Activated B cell treated with CpG ODN at 0.5 μM for 24 hours (primary cell): ENCODE measurements at regions not wholly inside any gene's neighbourhood (a gene's known extent, or its start where the extent isn't known, plus 50 kb on each side); places are given as distances from the start of the nearest gene placed in this dataset.

ENCODE experiments used
- ATAC-seq: fragments of 200-7000 bp; cut with Tn5 transposase; one replicate; pipeline ENCODE4 v1.10.0; 2021; ENCODE audit warnings: low read depth, mild to moderate bottlenecking, moderate library complexity
- CTCF ChIA-PET: fragments of 350-600 bp; sonication (Branson Sonifier 250); formaldehyde crosslinking; loops from one replicate; lab custom pipeline; 2021; ENCODE audit warnings: antibody characterized with exemption; lab: Charles Lee
- POLR2A ChIA-PET: fragments of 350-600 bp; sonication (Branson Sonifier 250); formaldehyde crosslinking; loops from one replicate; lab custom pipeline; 2021; ENCODE audit warnings: antibody characterized with exemption; lab: Charles Lee
- DNase-seq: peaks from one replicate; pipeline ENCODE4 v3.0.0; 2022
- H3K27ac Mint-ChIP-seq: one replicate; pipeline ENCODE4 v1.8.0; 2020; ENCODE audit warnings: mixed read lengths
- H3K27me3 Mint-ChIP-seq: one replicate; pipeline ENCODE4 v1.8.0; 2021; ENCODE audit warnings: mixed read lengths
- H3K36me3 Mint-ChIP-seq: one replicate; pipeline ENCODE4 v1.8.0; 2021; ENCODE audit warnings: low read depth, mixed read lengths
- H3K4me1 Mint-ChIP-seq: one replicate; pipeline ENCODE4 v1.8.0; 2021; ENCODE audit warnings: mixed read lengths
- H3K4me3 Mint-ChIP-seq: one replicate; pipeline ENCODE4 v1.8.0; 2020; ENCODE audit warnings: mild to moderate bottlenecking, mixed read lengths
- H3K9me3 Mint-ChIP-seq: one replicate; pipeline ENCODE4 v1.8.0; 2020; ENCODE audit warnings: mixed read lengths
- intact Hi-C: fragments of 100-400 bp; cut with micrococcal nuclease; formaldehyde crosslinking; loops from one replicate; pipeline ENCODE4 v1.15.1; 2024
- TF ChIP-seq, protein P1 (sequence below): fragments of 200-600 bp; IDR thresholded peaks from one replicate; pipeline ENCODE4 v1.8.0; 2022; ENCODE audit warnings: antibody characterized with exemption, mild to moderate bottlenecking

DNA sequence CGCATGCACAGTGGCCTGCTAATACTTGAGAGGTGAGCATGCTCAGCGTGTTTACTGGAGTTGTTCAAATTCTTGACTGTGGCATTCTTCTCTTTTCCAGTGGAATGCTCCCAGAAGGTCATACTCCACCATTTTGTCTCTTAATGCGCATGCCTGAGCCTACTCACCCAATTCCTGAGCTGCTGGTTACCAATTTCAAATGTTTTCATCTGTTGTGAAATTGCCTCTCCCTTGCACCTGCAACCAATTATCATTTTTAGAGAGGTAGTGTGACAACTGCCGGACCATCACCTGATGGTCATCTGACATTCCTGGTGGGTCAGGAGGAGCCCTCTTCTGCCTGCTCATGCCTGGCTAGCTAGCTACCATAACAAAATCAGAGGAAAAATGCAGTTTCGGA lies 82.2 kb upstream of the LIFR start:
- intact Hi-C loops = no loop called here
- ChIA-PET POLR2A (no interaction called here), CTCF (no interaction called here)
- TF ChIP-seq, protein P1, sequence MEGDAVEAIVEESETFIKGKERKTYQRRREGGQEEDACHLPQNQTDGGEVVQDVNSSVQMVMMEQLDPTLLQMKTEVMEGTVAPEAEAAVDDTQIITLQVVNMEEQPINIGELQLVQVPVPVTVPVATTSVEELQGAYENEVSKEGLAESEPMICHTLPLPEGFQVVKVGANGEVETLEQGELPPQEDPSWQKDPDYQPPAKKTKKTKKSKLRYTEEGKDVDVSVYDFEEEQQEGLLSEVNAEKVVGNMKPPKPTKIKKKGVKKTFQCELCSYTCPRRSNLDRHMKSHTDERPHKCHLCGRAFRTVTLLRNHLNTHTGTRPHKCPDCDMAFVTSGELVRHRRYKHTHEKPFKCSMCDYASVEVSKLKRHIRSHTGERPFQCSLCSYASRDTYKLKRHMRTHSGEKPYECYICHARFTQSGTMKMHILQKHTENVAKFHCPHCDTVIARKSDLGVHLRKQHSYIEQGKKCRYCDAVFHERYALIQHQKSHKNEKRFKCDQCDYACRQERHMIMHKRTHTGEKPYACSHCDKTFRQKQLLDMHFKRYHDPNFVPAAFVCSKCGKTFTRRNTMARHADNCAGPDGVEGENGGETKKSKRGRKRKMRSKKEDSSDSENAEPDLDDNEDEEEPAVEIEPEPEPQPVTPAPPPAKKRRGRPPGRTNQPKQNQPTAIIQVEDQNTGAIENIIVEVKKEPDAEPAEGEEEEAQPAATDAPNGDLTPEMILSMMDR = no peak
- Mint-ChIP-seq H3K4me3 (no peak overlapping the region), H3K27ac (no peak overlapping the region), H3K36me3 (no peaks in the 10 kb centered on the region), H3K27me3 (peaks cover 11% of the 10 kb centered on the region), H3K9me3 (no peaks in the 10 kb centered on the region), H3K4me1 (no peaks in the 10 kb centered on the region)
- ATAC-seq (no peak), DNase-seq (no peak)

DNA sequence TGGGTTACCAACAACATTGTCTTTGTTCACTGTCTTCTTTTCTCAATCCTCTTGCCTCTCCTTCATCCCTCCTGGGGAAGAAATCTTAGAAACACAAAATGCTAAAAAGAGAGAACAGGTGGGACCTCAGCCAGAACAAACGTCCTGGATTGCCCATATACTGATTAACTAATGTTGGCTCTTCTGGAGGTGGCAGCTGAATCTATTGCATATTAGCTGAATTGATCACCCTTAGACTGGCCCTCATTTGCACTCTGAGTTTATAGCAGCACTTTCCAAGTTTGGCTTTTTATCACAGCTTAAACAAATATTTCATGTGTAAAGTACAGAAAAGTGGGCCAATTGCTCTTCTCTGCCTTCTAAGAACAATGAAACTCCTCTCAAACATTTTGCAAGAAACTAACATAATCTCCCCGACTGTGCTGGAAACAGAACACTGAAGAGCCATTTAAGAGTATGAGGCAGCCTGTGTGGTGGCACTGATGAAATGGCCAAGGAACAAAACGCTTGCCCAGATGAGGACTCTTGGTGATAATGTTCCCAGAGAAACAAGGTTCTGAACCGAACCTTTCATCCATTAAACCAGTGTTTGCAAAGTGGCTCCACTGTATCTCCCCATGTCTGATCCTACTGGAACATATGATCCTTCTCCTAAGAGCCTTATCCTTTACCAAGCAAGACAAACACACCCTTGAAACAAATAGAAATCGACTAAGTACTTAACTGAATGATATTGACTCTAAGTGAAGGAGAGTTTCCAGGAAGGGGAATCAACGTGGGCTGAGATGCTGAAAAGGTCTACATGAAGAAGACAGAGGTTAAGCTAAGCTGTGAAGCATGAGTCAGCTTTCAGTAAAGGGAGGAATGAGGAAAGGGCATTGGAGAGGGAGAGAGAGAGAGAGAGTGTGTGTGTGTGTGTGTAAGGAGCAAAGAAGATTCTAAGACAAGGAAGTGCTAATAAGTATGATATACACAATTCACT lies 83.2 kb upstream of the LIFR start:
- DNase-seq (no peak), ATAC-seq (no peak)
- TF ChIP-seq, protein P1 = no peak
- H3K4me1 Mint-ChIP-seq = no peaks in the 10 kb centered on the region
- CTCF ChIA-PET = no interaction called here
- no peak overlapping the region for H3K4me3 Mint-ChIP-seq
- no peaks in the 10 kb centered on the region for H3K36me3 Mint-ChIP-seq
- no peak overlapping the region for H3K27ac Mint-ChIP-seq
- H3K27me3 Mint-ChIP-seq = peaks cover 11% of the 10 kb centered on the region
- H3K9me3 Mint-ChIP-seq = no peaks in the 10 kb centered on the region
- intact Hi-C loops = no loop called here
- POLR2A ChIA-PET = no interaction called here

DNA sequence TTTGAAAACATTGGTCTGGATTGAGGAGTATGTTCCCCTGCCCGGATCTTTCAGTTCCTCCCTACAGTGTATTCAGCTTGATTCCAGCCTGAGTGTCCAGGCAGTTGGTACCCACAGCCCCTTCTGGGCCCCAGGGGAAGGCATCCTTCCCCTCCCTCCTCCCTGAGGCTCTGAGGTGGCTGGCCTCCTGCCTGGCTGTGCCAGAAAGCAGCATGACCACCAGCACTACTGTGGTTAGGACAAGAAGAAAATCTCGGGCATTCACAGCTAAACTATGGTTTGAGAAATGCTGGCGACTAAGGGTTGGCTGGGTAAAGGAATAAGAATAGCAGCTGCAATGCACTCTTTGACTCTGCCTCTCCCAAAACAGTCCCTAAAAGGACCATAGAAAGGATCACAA lies 84.6 kb upstream of the LIFR start:
- H3K27ac Mint-ChIP-seq = no peak overlapping the region
- no peaks in the 10 kb centered on the region for H3K9me3 Mint-ChIP-seq
- H3K27me3 Mint-ChIP-seq = peaks cover 11% of the 10 kb centered on the region
- ATAC-seq (no peak), DNase-seq (no peak)
- H3K4me1 Mint-ChIP-seq = no peaks in the 10 kb centered on the region
- intact Hi-C loops = no loop called here
- CTCF ChIA-PET = no interaction called here
- no peaks in the 10 kb centered on the region for H3K36me3 Mint-ChIP-seq
- H3K4me3 Mint-ChIP-seq = no peak overlapping the region
- POLR2A ChIA-PET = no interaction called here
- TF ChIP-seq, protein P1 = no peak

DNA sequence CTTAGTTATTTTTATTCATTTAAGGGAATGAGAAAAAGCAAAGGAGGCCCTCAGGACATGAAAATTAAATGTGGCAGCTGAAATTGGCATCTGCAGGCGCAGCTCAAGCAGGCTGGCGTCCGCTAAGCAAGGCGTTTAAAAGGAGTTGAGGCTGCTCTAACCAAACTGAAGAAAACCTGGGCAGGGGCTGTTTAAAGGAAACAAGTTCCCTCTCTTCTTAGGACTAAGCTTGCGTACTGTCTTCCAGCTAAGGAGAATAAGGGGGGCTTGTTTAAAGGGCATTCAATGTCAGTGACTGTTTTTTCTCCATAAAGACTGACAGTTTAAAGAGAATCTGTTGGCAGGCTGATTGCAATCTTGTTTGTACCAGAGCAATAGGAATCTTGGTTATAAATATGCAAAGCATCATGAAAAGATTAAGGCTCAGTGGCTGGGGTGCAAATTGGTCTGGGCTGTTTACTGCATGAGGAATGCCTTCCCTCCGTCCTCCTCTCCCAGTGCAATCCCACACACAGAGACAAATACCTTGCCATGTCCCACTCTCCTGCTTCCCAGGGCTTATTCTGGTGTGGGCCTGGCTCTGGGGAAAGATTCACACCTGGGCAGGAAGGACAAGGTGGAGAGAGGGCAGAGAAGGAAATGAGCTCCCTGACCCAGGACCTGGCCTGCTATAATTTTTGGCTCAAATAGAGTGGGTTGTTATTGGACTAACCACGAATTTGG lies 85.9 kb upstream of the LIFR start:
- TF ChIP-seq, protein P1 = no peak
- Mint-ChIP-seq H3K27ac (no peak overlapping the region), H3K27me3 (peaks cover 11% of the 10 kb centered on the region), H3K4me3 (no peak overlapping the region), H3K9me3 (no peaks in the 10 kb centered on the region), H3K4me1 (no peaks in the 10 kb centered on the region), H3K36me3 (no peaks in the 10 kb centered on the region)
- ChIA-PET POLR2A (no interaction called here), CTCF (no interaction called here)
- ATAC-seq (no peak), DNase-seq (no peak)
- intact Hi-C loops = no loop called here

DNA sequence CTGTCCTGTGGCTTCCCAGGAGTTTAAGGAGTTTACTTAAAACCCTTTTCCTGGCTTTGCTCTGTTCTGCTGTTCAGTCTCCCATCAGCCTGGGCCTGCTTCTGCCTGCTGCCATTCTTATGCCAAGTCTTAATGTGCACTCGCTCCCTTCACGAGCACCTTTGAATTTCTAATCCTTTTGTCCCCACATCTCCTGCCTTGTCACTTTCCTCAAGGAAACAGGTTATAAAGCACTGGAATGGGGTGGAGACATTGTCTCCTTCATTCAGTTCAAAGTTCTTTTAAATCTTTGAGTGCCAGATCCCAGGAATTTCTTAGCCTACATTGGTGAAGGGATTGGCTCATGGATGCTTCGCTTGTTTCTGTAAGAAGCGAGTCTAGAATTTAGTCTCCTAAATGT lies 87.2 kb upstream of the LIFR start:
- CTCF ChIA-PET = no interaction called here
- ATAC-seq = no peak
- Mint-ChIP-seq H3K36me3 (no peaks in the 10 kb centered on the region), H3K9me3 (no peaks in the 10 kb centered on the region), H3K4me1 (no peaks in the 10 kb centered on the region), H3K4me3 (no peak overlapping the region), H3K27me3 (peaks cover 7% of the 10 kb centered on the region), H3K27ac (no peak overlapping the region)
- intact Hi-C loops = no loop called here
- POLR2A ChIA-PET = no interaction called here
- DNase-seq = no peak
- TF ChIP-seq, protein P1 = no peak
